ENCODE measurements at regions not wholly inside any gene's neighbourhood (a gene's known extent, or its start where the extent isn't known, plus 50 kb on each side); places are given as distances from the start of the nearest gene placed in this dataset.
"Not testable (repeated sequence)": the region's sequence is repeated elsewhere in the genome, so short reads cannot be mapped to it uniquely, and the experiment has no call there.

GRCh38 chr12:63508543-63508942 lies 159.8 kb downstream of the DPY19L2 start:
- POLR2A ChIA-PET, result no interaction called here

DNA sequence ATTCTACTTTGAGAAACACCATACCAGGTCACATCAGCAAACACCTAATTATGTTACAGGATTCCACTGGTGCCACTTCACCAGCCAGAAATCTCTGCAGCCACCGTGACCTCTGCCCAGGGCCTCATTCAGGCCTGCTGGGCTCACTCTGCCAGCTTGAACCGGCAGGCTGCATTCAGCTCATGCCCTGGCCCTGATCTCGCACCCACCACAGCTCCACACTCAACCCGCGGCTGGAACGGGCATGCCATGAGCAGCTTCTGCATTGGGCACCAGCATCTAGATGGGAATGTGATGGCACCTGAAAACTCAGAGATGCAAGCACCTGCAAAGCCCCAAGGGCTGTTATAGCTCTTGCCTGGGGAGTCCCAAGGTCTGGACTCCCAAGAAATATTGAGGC lies 168.7 kb downstream of the DPY19L2 start:
- Mint-ChIP-seq H3K4me1 (no peaks in the 10 kb centered on the region), H3K27ac (no peak overlapping the region), H3K9me3 (peaks cover 4% of the 10 kb centered on the region), H3K27me3 (no peaks in the 10 kb centered on the region), H3K36me3 (ENCODE audit: low read depth) (no peaks in the 10 kb centered on the region), H3K4me3 (no peak overlapping the region)
- CTCF ChIA-PET, result no interaction called here
- DNase-seq, result no peak
- POLR2A ChIA-PET, result no interaction called here

More at GRCh38 chr12:63508543-63508942, 159.8 kb downstream of the DPY19L2 start:
- Mint-ChIP-seq H3K27ac (no peak overlapping the region), H3K4me1 (no peaks in the 10 kb centered on the region), H3K9me3 (peaks cover 6% of the 10 kb centered on the region), H3K27me3 (no peaks in the 10 kb centered on the region), H3K36me3 (ENCODE audit: low read depth) (no peaks in the 10 kb centered on the region), H3K4me3 (no peak overlapping the region)
- no peak for DNase-seq
- CTCF ChIA-PET, result no interaction called here

GRCh38 chr12:63498239-63498638 lies 170.1 kb downstream of the DPY19L2 start:
- no peaks in the 10 kb centered on the region for H3K27me3 Mint-ChIP-seq
- H3K4me1 Mint-ChIP-seq, result no peaks in the 10 kb centered on the region
- H3K36me3 Mint-ChIP-seq (ENCODE audit: low read depth), result no peaks in the 10 kb centered on the region
- CTCF ChIA-PET, result no interaction called here
- no peak overlapping the region for H3K27ac Mint-ChIP-seq
- peaks cover 4% of the 10 kb centered on the region for H3K9me3 Mint-ChIP-seq
- POLR2A ChIA-PET, result no interaction called here
- H3K4me3 Mint-ChIP-seq, result no peak overlapping the region
- DNase-seq, result no peak

- Mint-ChIP-seq H3K27me3 (no peaks in the 10 kb centered on the region), H3K36me3 (ENCODE audit: low read depth) (no peaks in the 10 kb centered on the region), H3K4me3 (no peak overlapping the region), H3K27ac (no peak overlapping the region), H3K4me1 (no peaks in the 10 kb centered on the region), H3K9me3 (peaks cover 4% of the 10 kb centered on the region)
- no peak for DNase-seq
- ChIA-PET CTCF (no interaction called here), POLR2A (no interaction called here)
Measured at GRCh38 chr12:63496654-63497053, 171.6 kb downstream of the DPY19L2 start.

- CTCF ChIA-PET, result no interaction called here
- Mint-ChIP-seq H3K9me3 (peaks cover 4% of the 10 kb centered on the region), H3K36me3 (ENCODE audit: low read depth) (no peaks in the 10 kb centered on the region), H3K4me3 (no peak overlapping the region), H3K27ac (no peak overlapping the region), H3K4me1 (no peaks in the 10 kb centered on the region), H3K27me3 (no peaks in the 10 kb centered on the region)
- POLR2A ChIA-PET, result no interaction called here
- no peak for DNase-seq
Measured at GRCh38 chr12:63495974-63496373, 172.3 kb downstream of the DPY19L2 start.

GRCh38 chr12:63493357-63493756 lies 174.9 kb downstream of the DPY19L2 start:
- H3K27me3 Mint-ChIP-seq; POLR2A ChIA-PET; H3K4me3 Mint-ChIP-seq; H3K9me3 Mint-ChIP-seq; H3K36me3 Mint-ChIP-seq (ENCODE audit: low read depth); H3K4me1 Mint-ChIP-seq; CTCF ChIA-PET; DNase-seq; H3K27ac Mint-ChIP-seq: not testable (repeated sequence)

DNA sequence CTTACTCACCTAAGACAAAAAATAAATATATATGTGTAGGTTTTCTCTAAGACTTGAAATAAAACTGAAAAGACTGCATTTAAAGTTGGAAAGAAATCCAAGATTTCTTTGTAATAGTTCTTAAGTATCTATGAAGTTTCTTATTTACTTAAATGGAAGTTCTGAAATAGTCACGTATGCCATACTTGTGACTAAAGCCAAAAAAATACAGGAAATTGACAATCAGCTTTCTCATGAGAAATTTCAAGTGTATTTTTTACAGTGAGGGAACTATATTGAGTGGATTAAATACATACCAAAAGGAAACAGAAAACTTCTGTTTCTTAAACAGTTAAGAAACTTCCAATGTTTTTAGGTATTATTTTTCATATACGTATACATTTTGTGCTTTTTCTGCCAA lies 188.1 kb downstream of the DPY19L2 start:
- Mint-ChIP-seq H3K4me1 (no peaks in the 10 kb centered on the region), H3K27me3 (no peaks in the 10 kb centered on the region), H3K36me3 (ENCODE audit: low read depth) (no peaks in the 10 kb centered on the region), H3K27ac (no peak overlapping the region), H3K9me3 (no peaks in the 10 kb centered on the region), H3K4me3 (no peak overlapping the region)
- no peak for DNase-seq
- ChIA-PET CTCF (no interaction called here), POLR2A (no interaction called here)

GRCh38 chr12:63470161-63470560 lies 198.1 kb downstream of the DPY19L2 start:
- Mint-ChIP-seq H3K27ac (no peak overlapping the region), H3K27me3 (no peaks in the 10 kb centered on the region), H3K4me1 (no peaks in the 10 kb centered on the region), H3K36me3 (ENCODE audit: low read depth) (no peaks in the 10 kb centered on the region), H3K9me3 (no peaks in the 10 kb centered on the region), H3K4me3 (no peak overlapping the region)
- no peak for DNase-seq
- POLR2A ChIA-PET, result no interaction called here
- CTCF ChIA-PET, result no interaction called here

DNA sequence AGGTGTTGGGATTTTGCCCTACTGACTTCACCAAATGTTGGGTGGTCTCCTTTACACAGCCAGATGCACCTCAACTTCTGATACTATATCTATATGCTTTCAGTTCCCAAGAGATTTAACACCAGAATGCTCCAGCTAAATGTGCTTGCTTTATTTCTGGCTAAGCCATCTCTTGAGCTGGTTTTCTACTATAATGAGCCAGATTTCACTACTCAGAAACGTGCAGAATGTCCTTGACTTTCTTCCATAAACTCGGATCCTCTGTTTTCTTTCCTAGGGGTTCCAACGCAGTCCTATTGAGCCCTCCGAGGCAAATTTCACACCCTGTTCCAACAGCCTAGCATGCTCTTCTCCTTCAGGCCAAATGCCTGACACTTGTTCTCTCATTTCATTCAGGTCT lies 200.3 kb downstream of the DPY19L2 start:
- Mint-ChIP-seq H3K27me3 (no peaks in the 10 kb centered on the region), H3K4me1 (no peaks in the 10 kb centered on the region), H3K4me3 (no peak overlapping the region), H3K9me3 (no peaks in the 10 kb centered on the region), H3K27ac (no peak overlapping the region), H3K36me3 (ENCODE audit: low read depth) (no peaks in the 10 kb centered on the region)
- DNase-seq, result no peak
- POLR2A ChIA-PET, result no interaction called here
- CTCF ChIA-PET, result no interaction called here

- Mint-ChIP-seq H3K4me1 (no peaks in the 10 kb centered on the region), H3K27ac (no peak overlapping the region), H3K27me3 (no peaks in the 10 kb centered on the region), H3K4me3 (no peak overlapping the region), H3K36me3 (ENCODE audit: low read depth) (no peaks in the 10 kb centered on the region), H3K9me3 (peaks cover 2% of the 10 kb centered on the region)
- POLR2A ChIA-PET, result no interaction called here
- CTCF ChIA-PET, result no interaction called here
- DNase-seq, result no peak
Measured at GRCh38 chr12:63457857-63458256, 210.4 kb downstream of the DPY19L2 start.

GRCh38 chr12:63457428-63457827 lies 210.9 kb downstream of the DPY19L2 start:
- no peaks in the 10 kb centered on the region for H3K4me1 Mint-ChIP-seq
- no peak overlapping the region for H3K4me3 Mint-ChIP-seq
- ChIA-PET POLR2A (no interaction called here), CTCF (no interaction called here)
- DNase-seq, result no peak
- no peaks in the 10 kb centered on the region for H3K27me3 Mint-ChIP-seq
- no peaks in the 10 kb centered on the region for H3K36me3 Mint-ChIP-seq (ENCODE audit: low read depth)
- no peak overlapping the region for H3K27ac Mint-ChIP-seq
- H3K9me3 Mint-ChIP-seq, result peaks cover 2% of the 10 kb centered on the region

- Mint-ChIP-seq H3K4me1 (no peaks in the 10 kb centered on the region), H3K36me3 (ENCODE audit: low read depth) (no peaks in the 10 kb centered on the region), H3K9me3 (no peaks in the 10 kb centered on the region), H3K27ac (no peak overlapping the region), H3K4me3 (no peak overlapping the region), H3K27me3 (no peaks in the 10 kb centered on the region)
- ChIA-PET POLR2A (no interaction called here), CTCF (no interaction called here)
- no peak for DNase-seq
Measured at GRCh38 chr12:63450816-63451215, 217.5 kb downstream of the DPY19L2 start.

GRCh38 chr12:63450334-63450733 lies 218.0 kb downstream of the DPY19L2 start:
- ChIA-PET POLR2A (no interaction called here), CTCF (no interaction called here)
- no peaks in the 10 kb centered on the region for H3K27me3 Mint-ChIP-seq
- no peaks in the 10 kb centered on the region for H3K9me3 Mint-ChIP-seq
- no peaks in the 10 kb centered on the region for H3K36me3 Mint-ChIP-seq (ENCODE audit: low read depth)
- DNase-seq, result no peak
- H3K4me1 Mint-ChIP-seq, result no peaks in the 10 kb centered on the region
- no peak overlapping the region for H3K27ac Mint-ChIP-seq
- H3K4me3 Mint-ChIP-seq, result no peak overlapping the region

DNA sequence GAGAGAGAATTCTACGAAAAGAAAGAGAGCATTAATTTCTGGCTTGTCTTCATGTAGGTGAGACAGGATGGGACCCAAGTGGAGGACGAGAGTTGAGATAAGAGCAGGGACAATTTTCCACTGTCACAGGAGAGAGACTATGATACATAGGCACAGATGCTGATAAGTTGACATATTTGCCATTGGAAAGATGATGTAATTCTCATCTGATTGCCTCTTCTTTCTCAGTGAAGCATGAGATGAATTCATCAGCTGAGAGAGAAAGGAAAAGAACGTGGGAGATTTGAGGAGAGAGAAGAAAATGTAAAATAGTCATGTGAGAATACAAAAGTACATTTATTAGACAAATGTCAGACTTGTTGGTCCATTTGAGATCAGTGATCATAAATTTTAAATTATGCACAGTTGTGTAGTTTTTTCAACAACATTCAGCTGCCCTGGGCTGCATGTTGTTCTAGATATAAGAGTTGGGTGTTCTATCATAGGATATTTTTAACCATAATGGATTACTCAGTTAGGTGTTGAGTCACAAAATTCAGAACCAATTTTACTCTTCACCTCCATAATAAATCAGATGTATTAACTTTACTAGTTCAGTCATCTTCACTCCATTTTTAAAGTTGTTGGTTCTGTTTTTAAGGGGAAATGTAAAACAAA lies 222.9 kb downstream of the DPY19L2 start:
- Mint-ChIP-seq H3K4me1 (no peaks in the 10 kb centered on the region), H3K27ac (no peak overlapping the region), H3K9me3 (no peaks in the 10 kb centered on the region), H3K27me3 (no peaks in the 10 kb centered on the region), H3K4me3 (no peak overlapping the region), H3K36me3 (ENCODE audit: low read depth) (no peaks in the 10 kb centered on the region)
- CTCF ChIA-PET, result no interaction called here
- no peak for DNase-seq
- POLR2A ChIA-PET, result no interaction called here
